ENCODE measurements at regions not wholly inside any gene's neighbourhood (a gene's known extent, or its start where the extent isn't known, plus 50 kb on each side); places are given as distances from the start of the nearest gene placed in this dataset.
"Not testable (repeated sequence)": the region's sequence is repeated elsewhere in the genome, so short reads cannot be mapped to it uniquely, and the experiment has no call there.

DNA sequence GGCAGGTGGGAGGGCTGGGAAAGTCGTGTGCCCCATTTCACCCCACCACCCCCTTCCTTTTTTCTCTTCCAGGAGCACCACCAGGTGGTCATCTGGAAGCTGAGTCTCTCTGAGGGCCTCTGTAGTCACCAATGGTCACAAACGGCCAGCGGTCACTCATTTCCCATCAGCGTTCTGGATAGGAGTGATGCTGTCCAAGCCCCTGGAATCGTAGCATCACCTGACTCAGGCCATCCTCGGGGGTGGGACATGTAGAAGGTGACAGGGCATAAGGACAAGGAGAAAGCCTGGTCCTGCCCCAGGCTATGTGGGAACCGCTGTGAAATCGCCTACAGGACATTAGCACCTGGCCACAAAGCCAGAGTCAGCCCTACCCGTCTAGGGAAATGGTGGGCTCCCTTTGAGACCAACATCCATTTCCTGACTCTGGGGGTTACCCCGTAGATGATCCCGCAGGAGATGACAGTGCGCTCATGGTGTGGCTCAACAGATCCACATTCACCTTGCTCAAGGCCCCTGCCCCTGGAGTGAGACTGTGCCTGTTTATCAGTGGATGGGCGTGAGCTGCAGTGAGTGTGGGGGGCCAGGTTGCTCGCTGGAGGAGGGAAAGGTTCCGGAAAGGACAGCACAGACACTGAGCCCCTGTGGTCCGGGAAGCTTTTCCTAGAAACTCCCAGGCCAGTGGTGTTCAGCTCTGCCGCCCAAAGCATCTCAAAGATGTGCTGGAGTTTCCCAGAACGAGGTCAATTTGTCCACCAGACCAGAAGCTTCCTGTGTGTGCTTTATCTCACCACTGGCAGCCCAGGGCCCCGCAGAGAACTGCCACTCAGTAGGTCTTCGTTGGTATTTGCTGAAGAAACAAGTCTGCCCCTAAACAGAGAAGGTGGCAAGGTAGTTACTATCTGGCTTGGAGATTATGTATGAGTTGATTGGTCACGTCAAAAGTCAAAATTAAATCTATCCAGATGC, 61.1 kb upstream of the UNC5A start:
- DNase-seq: no peak

DNA sequence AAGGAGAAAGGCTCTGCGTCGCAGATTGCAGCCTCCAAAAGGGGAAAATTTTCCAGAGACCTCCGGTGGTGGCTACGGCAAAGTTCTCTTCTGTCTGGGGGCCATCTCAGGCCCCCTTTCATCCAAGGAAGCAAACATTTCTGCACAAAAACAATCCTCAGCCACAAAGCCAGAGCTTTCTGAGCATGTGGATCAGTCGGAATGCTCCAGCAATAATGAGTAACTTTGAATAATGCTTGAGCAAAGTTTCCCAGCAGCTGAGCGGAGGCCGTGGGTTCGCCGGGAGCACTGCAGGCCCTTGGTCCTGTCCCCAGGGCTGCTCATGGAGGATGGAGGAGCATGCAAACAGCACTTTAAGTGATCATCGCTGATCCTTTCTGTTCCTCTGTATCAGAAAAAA, 60.2 kb upstream of the UNC5A start:
- DNase-seq: no peak

DNA sequence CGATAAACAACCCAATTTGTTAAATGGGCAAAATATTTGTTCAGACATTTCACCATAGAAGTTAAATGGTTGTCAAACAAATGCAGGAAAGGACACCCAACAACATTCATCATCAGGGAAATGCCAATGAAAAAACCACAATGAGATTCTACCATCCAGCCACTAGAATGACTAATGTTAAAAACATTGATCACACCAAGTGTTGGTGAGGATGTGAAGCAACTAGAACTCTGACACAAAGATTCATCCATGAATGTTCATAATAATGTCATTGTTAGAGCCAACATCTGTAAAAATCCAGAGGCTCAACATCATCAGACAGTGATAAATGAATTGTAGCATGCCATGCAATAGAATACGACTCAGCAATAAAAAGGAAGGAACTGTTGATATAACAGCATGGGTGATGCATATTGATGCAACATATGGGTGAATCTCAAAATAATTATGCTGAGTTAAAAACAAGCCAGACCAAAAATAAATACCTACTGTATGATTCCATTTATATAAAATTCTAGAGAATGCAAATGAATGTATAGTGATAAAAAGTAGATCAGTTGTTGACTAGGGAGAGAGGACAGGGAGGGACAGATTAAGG, 55.9 kb upstream of the UNC5A start:
- no peak for DNase-seq

DNA sequence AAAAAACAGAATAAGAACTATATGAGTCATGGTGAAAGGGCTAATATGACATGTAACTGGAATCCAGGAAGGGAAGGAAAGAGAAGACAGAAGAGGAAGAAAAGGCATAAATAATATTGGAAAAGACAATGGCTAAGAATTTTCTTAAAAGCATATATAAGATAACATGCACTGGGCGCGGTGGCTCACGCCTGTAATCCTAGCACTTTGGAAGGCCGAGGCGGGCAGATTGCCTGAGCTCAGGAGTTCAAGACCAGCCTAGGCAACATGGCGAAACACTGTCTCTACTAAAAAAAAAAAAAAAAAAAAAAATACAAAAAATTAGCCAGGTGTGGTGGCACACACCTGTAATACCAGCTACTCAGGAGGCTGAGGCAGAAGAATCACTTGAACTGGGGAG, 54.8 kb upstream of the UNC5A start:
- not testable (repeated sequence) for DNase-seq

DNA sequence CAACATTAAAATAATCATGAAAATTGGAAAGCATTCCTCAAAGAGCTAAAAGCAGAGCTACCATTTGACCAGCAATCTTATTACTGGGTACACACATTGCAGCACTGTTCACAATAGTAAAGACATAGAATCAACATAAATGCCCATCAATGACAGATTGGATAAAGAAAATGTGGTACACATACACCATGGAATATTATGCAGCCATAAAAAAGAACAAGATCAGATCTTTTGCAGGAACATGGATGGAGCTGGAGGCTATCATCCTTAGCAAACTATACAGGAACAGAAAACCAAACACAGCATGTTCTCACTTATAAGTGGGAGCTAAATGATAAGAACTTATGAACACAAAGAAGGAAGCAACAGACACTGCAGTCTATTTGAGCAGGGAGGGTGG, 52.8 kb upstream of the UNC5A start:
- not testable (repeated sequence) for DNase-seq
